ENCODE measurements at regions not wholly inside any gene's neighbourhood (a gene's known extent, or its start where the extent isn't known, plus 50 kb on each side); places are given as distances from the start of the nearest gene placed in this dataset.
A peak's percentile ranks its signal among the peaks of the same experiment; 100 is the strongest.

DNA sequence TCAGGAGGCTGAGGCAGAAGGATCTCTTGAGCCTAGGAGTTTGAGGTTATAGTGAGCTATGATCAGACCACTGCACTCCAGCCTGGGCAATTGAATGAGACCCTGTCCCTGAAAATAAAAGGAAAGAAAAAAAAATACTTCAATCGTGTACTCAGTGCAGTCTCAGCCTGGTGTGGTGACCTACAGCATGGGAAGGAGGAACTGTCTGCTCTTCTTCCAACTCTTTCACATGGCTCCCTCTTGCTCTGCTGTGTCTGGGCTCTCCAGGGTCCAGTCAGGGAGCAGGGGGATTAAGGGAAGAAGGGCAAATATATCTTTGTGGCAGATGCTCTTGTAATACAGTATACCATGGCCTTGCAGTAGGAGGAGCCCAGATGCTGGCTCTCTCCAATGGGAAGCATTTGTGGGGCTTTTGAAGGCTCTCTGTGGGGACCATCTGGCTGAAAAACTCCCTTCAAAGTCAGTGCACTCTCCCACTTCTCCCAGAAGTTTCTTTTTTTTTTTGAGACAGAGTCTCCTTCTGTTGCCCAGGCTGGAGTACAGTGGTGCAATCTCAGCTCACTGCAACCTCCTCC, 76.6 kb upstream of the TMPO start:
- Histone ChIP-seq H3K27ac (replicated peaks) (peak overlapping the region; percentile 67), H3K4me3 (no peak overlapping the region), H3K27me3 (ENCODE audit: low read depth) (no peaks in the 10 kb centered on the region), H3K9me3 (replicated peaks) (peaks cover 20% of the 10 kb centered on the region), H3K4me1 (peaks cover 16% of the 10 kb centered on the region), H3K36me3 (no peaks in the 10 kb centered on the region)
- TF ChIP-seq, protein P1, sequence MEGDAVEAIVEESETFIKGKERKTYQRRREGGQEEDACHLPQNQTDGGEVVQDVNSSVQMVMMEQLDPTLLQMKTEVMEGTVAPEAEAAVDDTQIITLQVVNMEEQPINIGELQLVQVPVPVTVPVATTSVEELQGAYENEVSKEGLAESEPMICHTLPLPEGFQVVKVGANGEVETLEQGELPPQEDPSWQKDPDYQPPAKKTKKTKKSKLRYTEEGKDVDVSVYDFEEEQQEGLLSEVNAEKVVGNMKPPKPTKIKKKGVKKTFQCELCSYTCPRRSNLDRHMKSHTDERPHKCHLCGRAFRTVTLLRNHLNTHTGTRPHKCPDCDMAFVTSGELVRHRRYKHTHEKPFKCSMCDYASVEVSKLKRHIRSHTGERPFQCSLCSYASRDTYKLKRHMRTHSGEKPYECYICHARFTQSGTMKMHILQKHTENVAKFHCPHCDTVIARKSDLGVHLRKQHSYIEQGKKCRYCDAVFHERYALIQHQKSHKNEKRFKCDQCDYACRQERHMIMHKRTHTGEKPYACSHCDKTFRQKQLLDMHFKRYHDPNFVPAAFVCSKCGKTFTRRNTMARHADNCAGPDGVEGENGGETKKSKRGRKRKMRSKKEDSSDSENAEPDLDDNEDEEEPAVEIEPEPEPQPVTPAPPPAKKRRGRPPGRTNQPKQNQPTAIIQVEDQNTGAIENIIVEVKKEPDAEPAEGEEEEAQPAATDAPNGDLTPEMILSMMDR (IDR thresholded peaks at IDR 0.05; ENCODE audit: borderline replicate concordance): no peak
- no peak for DNase-seq
- intact Hi-C loops (cut with micrococcal nuclease): no loop called here

DNA sequence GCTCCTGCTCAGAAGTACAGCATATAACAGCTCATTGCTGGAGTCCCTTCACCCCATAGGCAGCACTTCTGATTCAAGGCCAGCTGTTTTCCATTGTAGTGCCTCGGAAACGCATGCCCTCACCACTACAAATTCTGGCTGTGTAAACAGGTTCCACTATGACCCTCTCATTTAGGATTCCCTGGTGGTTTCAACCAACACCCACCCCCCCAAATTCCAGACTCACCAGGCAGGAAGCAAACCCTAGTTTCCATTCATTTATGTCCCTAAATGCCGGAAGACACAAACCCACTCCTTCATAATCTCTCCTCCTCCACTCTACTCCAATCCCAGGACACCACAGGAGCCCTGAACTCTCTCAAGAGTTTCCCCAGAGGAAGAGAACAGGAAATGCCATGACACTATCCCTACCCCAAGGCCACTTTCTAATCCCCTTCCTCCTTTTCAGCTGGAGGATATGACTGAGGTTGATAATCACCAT, 75.9 kb upstream of the TMPO start:
- peak overlapping the region; percentile 67 for H3K27ac ChIP-seq (replicated peaks)
- TF ChIP-seq, protein P1 (IDR thresholded peaks at IDR 0.05; ENCODE audit: borderline replicate concordance): no peak
- H3K9me3 ChIP-seq (replicated peaks): peaks cover 14% of the 10 kb centered on the region
- H3K36me3 ChIP-seq: no peaks in the 10 kb centered on the region
- H3K4me3 ChIP-seq: no peak overlapping the region
- no peak for DNase-seq
- H3K4me1 ChIP-seq: peaks cover 16% of the 10 kb centered on the region
- no peaks in the 10 kb centered on the region for H3K27me3 ChIP-seq (ENCODE audit: low read depth)
- intact Hi-C loops (cut with micrococcal nuclease): no loop called here

DNA sequence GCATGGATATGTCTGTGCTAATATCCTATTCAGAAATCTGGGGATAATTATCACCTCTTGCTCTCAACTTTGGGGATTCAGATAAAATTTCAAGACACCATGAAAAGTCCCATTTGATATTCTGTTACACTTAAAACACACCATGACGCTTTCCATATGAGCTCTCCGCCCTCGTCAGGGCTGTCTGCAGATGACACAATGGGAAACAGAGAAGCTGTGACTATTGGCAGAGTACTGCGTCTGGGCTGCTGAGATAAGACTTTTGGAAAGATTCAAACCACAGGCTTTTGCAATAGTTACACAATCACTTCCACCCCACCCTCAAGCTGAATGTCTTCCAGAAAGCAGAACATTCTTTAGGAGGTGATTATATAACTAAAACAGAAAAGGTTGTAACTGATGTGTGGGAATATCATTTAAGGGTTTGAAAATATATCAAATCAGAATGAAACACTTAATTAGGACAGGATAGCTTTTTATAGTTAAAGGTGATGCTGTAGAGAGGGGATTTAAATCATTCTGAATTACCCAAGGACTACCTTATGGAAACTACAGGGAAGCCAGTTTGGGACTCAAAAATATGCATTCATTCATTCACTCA, 75.3 kb upstream of the TMPO start:
- Histone ChIP-seq H3K27me3 (ENCODE audit: low read depth) (no peaks in the 10 kb centered on the region), H3K36me3 (no peaks in the 10 kb centered on the region), H3K4me3 (no peak overlapping the region), H3K4me1 (peaks cover 16% of the 10 kb centered on the region), H3K27ac (replicated peaks) (peak overlapping the region; percentile 67), H3K9me3 (replicated peaks) (peaks cover 8% of the 10 kb centered on the region)
- TF ChIP-seq, protein P1 (IDR thresholded peaks at IDR 0.05; ENCODE audit: borderline replicate concordance): no peak
- peak; percentile 63 for DNase-seq
- intact Hi-C loops (cut with micrococcal nuclease): no loop called here

DNA sequence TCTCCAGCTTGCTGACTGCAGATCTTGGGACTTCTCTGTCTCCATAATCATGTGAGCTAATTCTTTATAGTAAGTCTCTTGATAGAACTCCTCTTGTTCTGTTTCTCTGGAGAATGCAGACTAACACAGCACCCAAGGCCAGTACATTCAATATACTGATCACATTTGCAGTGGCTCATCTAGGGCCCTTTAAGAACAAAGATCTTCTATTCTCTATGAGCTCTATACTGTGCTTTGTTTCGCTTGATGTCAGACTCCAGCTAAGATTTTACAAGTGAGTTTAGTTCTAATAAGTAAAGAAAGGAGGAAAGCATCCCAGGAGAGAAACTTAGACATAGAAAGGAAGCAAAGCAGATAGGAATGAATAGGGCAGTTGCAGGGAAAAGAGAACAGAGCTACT, 69.3 kb upstream of the TMPO start:
- TF ChIP-seq, protein P1 (IDR thresholded peaks at IDR 0.05; ENCODE audit: borderline replicate concordance): no peak
- Histone ChIP-seq H3K4me1 (no peaks in the 10 kb centered on the region), H3K4me3 (no peak overlapping the region), H3K27ac (replicated peaks) (no peak overlapping the region), H3K9me3 (replicated peaks) (no peaks in the 10 kb centered on the region), H3K27me3 (ENCODE audit: low read depth) (no peaks in the 10 kb centered on the region), H3K36me3 (no peaks in the 10 kb centered on the region)
- no peak for DNase-seq
- intact Hi-C loops (cut with micrococcal nuclease): no loop called here

DNA sequence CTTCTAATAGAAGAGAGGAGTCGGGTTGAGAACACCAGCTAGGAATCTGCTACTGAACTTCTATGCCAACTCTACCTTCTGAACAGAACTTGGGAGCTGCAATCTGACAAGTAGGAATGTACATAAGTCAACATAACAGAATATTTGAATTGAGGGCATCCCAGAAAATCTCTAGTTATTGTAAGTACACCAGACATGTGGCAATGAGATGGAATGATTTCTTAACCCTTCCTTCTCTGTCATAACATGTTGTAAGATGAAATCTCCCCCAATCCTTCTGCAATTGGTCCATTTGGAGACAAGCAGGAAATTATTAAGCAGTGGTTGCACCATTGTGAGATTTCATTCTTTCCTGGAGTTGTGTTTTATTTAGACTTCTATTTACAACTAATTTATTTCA, 68.7 kb upstream of the TMPO start:
- Histone ChIP-seq H3K4me1 (no peaks in the 10 kb centered on the region), H3K27me3 (ENCODE audit: low read depth) (no peaks in the 10 kb centered on the region), H3K4me3 (no peak overlapping the region), H3K27ac (replicated peaks) (no peak overlapping the region), H3K9me3 (replicated peaks) (no peaks in the 10 kb centered on the region), H3K36me3 (no peaks in the 10 kb centered on the region)
- intact Hi-C loops (cut with micrococcal nuclease): no loop called here
- DNase-seq: no peak
- TF ChIP-seq, protein P1 (IDR thresholded peaks at IDR 0.05; ENCODE audit: borderline replicate concordance): no peak

Data from left ventricle myocardium inferior (tissue), 1 donor.